ENCODE measurements at regions not wholly inside any gene's neighbourhood (a gene's known extent, or its start where the extent isn't known, plus 50 kb on each side); places are given as distances from the start of the nearest gene placed in this dataset.

DNA sequence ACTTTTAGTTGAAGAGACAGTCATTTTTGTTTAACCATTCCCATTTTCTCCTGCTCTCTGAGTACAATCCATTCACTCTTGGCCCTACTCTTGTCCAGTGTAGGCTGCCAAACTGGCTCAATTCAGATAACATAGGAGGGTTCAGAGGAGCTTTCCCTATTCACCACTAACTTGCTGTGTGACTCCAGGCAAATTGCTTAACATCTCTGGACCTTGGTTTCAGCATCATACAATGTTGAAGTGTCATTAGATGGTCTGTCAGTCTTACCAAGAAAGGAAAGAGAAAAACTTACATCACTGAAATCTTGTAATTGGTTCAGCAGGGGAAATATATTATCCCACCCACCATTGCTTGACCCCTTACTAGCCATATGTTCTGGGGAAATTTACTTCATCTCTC is 171.4 kb upstream of the MCHR2 start:
- no peaks in the 10 kb centered on the region for H3K9me3 Mint-ChIP-seq
- no peaks in the 10 kb centered on the region for H3K27me3 Mint-ChIP-seq (ENCODE audit: low read depth)
- no peaks in the 10 kb centered on the region for H3K36me3 Mint-ChIP-seq (ENCODE audit: low read depth)
- no peak overlapping the region for H3K4me3 Mint-ChIP-seq
- TF ChIP-seq, protein P1, sequence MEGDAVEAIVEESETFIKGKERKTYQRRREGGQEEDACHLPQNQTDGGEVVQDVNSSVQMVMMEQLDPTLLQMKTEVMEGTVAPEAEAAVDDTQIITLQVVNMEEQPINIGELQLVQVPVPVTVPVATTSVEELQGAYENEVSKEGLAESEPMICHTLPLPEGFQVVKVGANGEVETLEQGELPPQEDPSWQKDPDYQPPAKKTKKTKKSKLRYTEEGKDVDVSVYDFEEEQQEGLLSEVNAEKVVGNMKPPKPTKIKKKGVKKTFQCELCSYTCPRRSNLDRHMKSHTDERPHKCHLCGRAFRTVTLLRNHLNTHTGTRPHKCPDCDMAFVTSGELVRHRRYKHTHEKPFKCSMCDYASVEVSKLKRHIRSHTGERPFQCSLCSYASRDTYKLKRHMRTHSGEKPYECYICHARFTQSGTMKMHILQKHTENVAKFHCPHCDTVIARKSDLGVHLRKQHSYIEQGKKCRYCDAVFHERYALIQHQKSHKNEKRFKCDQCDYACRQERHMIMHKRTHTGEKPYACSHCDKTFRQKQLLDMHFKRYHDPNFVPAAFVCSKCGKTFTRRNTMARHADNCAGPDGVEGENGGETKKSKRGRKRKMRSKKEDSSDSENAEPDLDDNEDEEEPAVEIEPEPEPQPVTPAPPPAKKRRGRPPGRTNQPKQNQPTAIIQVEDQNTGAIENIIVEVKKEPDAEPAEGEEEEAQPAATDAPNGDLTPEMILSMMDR (IDR thresholded peaks at IDR 0.05; ENCODE audit: unreplicated experiment in 3 of 3), result no peak
- H3K4me1 Mint-ChIP-seq, result peaks cover 11% of the 10 kb centered on the region
- peak overlapping the region in 1 of 3 experiments; percentile 48 for H3K27ac Mint-ChIP-seq

DNA sequence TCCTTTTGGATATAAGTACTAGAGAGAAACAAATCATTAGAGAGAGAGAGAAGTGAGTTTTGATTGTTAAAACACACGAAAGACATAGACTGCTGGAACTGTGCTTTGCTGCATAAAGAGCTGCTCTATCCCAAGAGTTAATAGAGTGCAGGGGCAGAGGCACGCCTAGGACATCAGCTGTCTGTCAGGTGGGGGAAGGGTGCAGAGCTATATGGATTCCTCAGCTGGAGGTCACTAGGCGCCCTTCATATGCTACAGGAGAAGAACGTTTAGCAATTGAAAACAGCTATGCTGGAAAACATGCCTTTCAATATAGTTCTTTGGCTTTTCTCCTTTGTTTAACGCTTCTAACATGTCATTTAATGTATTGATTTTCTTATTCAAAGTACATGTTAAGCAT is 169.0 kb upstream of the MCHR2 start:
- H3K27me3 Mint-ChIP-seq (ENCODE audit: low read depth), result no peaks in the 10 kb centered on the region
- no peak overlapping the region for H3K4me3 Mint-ChIP-seq
- peaks cover 11% of the 10 kb centered on the region for H3K4me1 Mint-ChIP-seq
- H3K9me3 Mint-ChIP-seq, result no peaks in the 10 kb centered on the region
- no peaks in the 10 kb centered on the region for H3K36me3 Mint-ChIP-seq (ENCODE audit: low read depth)
- H3K27ac Mint-ChIP-seq, result no peak overlapping the region
- TF ChIP-seq, protein P1 (IDR thresholded peaks at IDR 0.05; ENCODE audit: unreplicated experiment in 3 of 3), result no peak

- Mint-ChIP-seq H3K9me3 (no peaks in the 10 kb centered on the region), H3K4me3 (no peak overlapping the region), H3K4me1 (peaks cover under 1% of the 10 kb centered on the region), H3K27me3 (ENCODE audit: low read depth) (no peaks in the 10 kb centered on the region), H3K36me3 (ENCODE audit: low read depth) (no peaks in the 10 kb centered on the region), H3K27ac (no peak overlapping the region)
- TF ChIP-seq, protein P1 (IDR thresholded peaks at IDR 0.05; ENCODE audit: unreplicated experiment in 3 of 3), result no peak
Measured at GRCh38 chr6:100161782-100162365, 167.9 kb upstream of the MCHR2 start.

DNA sequence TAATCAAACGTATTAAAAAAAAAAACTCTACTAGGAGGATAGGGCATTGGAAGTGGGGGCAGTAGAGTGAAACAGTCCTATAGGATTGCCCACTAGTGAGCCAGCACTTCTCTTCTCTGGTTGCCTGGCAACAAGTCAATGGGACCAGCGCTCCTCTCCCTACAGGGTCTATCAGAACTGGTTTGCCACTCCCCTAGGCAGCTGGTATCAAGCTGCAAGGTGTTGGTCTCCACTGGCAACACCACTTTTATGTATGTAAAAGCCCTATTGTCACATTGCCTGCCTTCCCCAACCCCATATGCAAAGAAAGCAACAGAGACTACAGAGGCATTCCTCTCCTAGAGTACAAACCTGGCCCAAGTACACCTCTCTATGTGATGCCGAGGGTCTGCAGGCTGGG is 166.9 kb upstream of the MCHR2 start:
- Mint-ChIP-seq H3K27me3 (ENCODE audit: low read depth) (no peaks in the 10 kb centered on the region), H3K4me3 (no peak overlapping the region), H3K4me1 (no peaks in the 10 kb centered on the region), H3K36me3 (ENCODE audit: low read depth) (no peaks in the 10 kb centered on the region), H3K27ac (no peak overlapping the region), H3K9me3 (no peaks in the 10 kb centered on the region)
- TF ChIP-seq, protein P1 (IDR thresholded peaks at IDR 0.05; ENCODE audit: unreplicated experiment in 3 of 3), result no peak

DNA sequence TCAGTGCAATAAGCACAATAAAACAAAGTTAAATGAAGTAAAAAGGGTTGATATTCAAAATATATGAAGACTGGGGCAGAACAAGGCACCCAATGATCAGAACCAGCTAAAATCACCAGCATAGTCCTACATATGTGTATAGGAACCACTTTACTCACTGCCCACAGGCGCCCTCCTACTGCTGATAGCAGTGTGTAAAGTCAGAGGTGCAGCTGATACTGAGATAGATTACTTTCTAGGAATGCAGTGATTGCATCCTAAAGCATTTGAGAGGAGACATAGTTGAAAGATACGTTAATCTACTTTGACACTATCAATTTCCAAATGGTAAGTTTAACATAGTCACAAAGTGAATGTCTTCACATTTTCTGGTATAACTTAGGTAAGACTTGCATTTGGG is 161.1 kb upstream of the MCHR2 start:
- TF ChIP-seq, protein P1 (IDR thresholded peaks at IDR 0.05; ENCODE audit: unreplicated experiment in 3 of 3), result no peak
- no peak overlapping the region for H3K27ac Mint-ChIP-seq
- no peak overlapping the region for H3K4me3 Mint-ChIP-seq
- no peaks in the 10 kb centered on the region for H3K36me3 Mint-ChIP-seq (ENCODE audit: low read depth)
- no peaks in the 10 kb centered on the region for H3K27me3 Mint-ChIP-seq (ENCODE audit: low read depth)
- H3K4me1 Mint-ChIP-seq, result peaks cover 11% of the 10 kb centered on the region
- no peaks in the 10 kb centered on the region for H3K9me3 Mint-ChIP-seq

- TF ChIP-seq, protein P1 (IDR thresholded peaks at IDR 0.05; ENCODE audit: unreplicated experiment in 3 of 3), result no peak
- Mint-ChIP-seq H3K27me3 (ENCODE audit: low read depth) (no peaks in the 10 kb centered on the region), H3K36me3 (ENCODE audit: low read depth) (no peaks in the 10 kb centered on the region), H3K27ac (peak overlapping the region in 1 of 3 experiments; percentile 40), H3K4me1 (peaks cover 11% of the 10 kb centered on the region), H3K4me3 (no peak overlapping the region), H3K9me3 (no peaks in the 10 kb centered on the region)
Measured at GRCh38 chr6:100153636-100154275, 159.7 kb upstream of the MCHR2 start.
